ENCODE measurements at regions not wholly inside any gene's neighbourhood (a gene's known extent, or its start where the extent isn't known, plus 50 kb on each side); places are given as distances from the start of the nearest gene placed in this dataset.

GRCh38 chr7:106480616-106481031 lies 180.3 kb downstream of the CCDC71L start:
- TF ChIP-seq CTCF (IDR thresholded peaks at IDR 0.05) (no peak), POLR2A (IDR thresholded peaks at IDR 0.05) (no peak)
